HG03565 (cell line): ENCODE measurements at regions not wholly inside any gene's neighbourhood (a gene's known extent, or its start where the extent isn't known, plus 50 kb on each side); places are given as distances from the start of the nearest gene placed in this dataset.
A peak's percentile ranks its signal among the peaks of the same experiment; 100 is the strongest.

Experiments
- ATAC-seq: cut with Tn5 transposase; IDR thresholded peaks from one replicate; pipeline ENCODE4 v1.9.1; 2021; ENCODE audit warnings: mild to moderate bottlenecking, moderate library complexity; ENCODE audit not compliant: unreplicated experiment

DNA sequence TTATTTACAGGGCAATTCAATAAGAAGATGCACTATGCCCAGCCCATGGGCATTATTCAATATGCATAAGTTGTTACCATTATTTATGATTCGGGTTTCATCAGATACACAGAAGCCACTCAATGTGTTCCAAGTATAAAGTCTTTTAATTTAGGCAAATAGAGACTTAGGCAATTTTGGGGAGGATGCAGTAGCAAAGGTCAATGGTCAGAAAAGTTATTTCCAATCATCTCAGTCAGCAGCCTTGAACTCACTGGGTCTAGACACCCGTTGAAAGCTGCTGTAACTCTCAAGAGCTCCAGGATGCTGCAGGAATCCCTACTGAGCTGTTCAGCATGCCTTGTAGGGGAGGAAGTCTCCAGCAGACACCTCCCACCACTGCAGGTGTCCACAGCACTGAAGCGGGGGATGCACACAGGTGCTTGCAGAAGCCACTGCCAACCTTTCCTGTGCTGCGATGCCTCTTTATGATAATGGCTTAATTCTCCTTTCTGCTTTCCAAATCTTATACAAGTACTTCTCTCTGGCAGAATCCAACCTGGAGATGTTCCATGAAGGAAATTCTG is 155.0 kb upstream of the SUCLG2 start:
- ATAC-seq, result no peak

- ATAC-seq, result no peak
Measured at GRCh38 chr3:67808906-67809305, 154.5 kb upstream of the SUCLG2 start.

DNA sequence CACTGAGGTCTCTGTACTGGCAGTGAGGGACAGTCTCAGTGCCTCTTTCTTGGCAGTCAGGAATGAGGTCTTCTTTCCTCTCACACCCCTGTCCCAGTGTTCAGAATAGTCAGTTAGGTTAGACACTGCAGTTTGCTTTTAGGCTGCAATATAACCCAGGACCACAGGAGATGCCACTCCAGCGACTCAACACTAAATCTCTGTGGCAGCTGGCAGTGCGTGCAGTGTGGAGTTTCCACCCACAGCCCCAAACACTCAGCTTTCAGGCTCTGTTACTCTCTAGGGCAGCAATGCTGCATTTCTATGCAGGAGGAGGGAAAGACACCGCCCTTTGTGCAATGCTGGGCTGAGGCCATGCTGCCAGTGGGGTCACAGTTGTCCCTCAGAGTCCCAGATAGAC is 150.2 kb upstream of the SUCLG2 start:
- no peak for ATAC-seq

DNA sequence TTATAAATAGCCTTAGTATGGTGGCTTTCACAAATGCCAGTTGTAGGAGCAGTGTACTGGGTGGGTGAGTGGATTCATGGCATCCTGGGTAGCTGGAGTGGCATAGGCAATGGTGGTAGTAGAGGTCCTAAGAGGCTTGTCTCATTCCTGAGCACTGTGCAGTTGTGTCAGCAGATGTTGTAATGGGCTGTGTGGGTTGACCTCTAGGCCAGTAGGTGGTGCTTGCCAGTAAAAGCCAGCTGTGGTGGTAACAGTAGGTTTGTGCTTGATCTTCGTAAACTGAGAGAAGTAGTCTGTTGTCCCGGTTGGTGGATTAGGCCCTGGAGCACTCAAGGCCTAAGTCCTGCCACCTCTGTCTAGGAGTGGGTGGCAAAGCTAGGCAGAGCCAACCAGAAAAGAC is 149.7 kb upstream of the SUCLG2 start:
- ATAC-seq, result no peak

GRCh38 chr3:67798412-67798811 is 144.0 kb upstream of the SUCLG2 start:
- ATAC-seq, result no peak

DNA sequence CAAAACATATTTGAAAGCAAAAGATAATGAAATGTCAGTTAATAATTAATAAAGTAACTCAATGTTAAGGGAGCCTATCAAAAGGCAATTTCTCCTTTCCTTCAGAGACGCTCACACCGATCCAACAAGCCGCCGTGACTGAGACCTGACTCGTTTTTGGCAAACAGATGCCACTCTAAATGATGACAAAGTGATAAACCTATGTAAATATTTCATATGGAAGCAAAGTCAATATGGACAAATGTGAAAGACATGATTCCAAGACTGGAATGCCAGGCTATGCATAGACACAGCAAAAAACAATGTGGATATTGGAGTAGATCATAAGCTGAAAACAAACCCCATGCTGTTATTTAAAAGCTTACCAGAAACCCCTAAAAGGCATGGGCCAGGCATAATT is 137.2 kb upstream of the SUCLG2 start:
- ATAC-seq, result no peak

GRCh38 chr3:67790043-67790442 is 135.6 kb upstream of the SUCLG2 start:
- peak; percentile 90 for ATAC-seq

DNA sequence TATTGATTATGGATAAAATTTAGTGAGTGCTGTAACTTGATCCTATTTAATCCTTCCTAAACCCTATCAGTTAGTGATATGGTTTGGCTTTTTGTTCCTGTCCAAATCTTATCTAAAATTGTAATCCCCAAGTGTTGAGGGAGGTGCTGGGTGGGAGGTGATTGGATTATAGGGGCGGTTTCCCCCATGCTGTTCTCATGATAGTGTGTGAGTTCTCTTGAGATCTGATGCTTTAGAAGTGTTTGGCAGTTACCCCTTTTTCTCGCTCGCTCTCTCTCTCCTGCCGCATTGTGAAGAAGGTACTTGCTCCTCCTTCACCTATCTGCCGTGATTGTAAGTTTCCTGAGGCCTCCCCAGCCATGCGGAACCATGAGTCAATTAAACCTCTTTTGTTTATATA is 134.0 kb upstream of the SUCLG2 start:
- no peak for ATAC-seq

- ATAC-seq, result no peak
Measured at GRCh38 chr3:67783281-67784250, 129.2 kb upstream of the SUCLG2 start.

- ATAC-seq, result no peak
Measured at GRCh38 chr3:67781871-67782270, 127.5 kb upstream of the SUCLG2 start.

DNA sequence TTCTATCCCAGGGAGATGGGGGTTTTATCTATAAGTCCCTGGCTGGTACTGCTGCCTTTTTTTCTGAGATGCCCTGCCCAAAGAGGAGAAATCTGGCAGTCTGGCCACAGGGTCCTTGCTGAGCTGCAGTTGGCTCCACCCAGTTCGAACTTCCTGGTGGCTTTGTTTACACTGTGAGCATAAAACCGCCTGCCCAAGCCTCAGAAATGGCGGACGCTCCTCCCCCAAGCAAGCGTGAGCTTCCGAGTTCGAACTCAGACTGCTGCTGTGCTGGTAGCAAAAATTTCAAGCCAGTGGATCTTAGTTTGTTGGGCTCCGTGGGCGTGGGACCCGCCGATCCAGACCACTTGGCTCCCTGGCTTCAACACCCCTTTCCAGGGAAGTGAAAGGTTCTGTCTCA is 126.8 kb upstream of the SUCLG2 start:
- ATAC-seq, result no peak

- ATAC-seq, result no peak
Measured at GRCh38 chr3:67774676-67775075, 120.3 kb upstream of the SUCLG2 start.

GRCh38 chr3:67765575-67765974 is 111.2 kb upstream of the SUCLG2 start:
- no peak for ATAC-seq

GRCh38 chr3:67745296-67745695 is 90.9 kb upstream of the SUCLG2 start:
- ATAC-seq, result no peak

GRCh38 chr3:67744699-67745098 is 90.3 kb upstream of the SUCLG2 start:
- no peak for ATAC-seq

- no peak for ATAC-seq
Measured at GRCh38 chr3:67739851-67740250, 85.4 kb upstream of the SUCLG2 start.

DNA sequence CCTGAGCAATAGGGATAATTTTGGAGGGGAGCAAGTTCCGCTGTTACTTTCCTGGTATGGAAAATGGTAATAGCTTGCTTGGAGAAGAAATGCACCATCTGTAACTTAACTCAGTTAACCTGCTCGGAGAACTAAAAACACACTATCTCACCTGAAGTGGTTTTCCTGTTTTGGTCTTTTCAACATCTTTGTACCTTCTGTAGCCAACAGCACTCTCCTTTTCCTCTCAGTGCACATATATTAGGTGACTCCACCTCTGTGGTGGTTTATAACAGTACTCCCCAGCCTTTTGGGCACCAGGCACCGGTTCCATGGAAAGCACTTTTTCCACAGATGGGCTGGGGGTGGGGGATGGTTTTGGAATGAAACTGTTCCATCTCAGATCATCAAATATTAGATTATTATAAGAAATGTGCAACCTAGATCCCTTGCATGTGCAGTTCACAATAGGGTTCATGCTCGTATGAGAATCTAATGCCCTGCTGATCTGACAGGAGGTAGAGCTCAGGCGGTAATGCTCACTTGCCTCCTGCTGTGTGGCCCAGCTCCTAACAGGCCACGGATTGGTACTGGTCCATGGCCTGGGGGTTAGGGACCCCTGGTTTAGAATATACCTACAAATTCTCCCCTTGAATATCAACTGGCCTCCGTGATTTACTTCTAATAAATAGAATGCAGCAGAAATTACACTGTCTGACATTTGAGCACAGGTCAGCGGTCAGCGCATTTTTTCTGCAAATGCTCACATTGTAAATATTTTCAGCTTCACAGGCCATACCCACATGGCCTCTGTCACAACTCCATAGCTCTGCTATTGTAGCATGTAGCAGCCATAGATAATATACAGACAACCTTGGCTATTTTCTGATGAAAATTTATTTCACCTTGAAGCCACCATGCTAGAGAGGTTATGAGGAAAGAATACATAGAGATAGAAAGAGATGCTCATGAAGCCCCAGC is 83.8 kb upstream of the SUCLG2 start:
- ATAC-seq, result no peak

DNA sequence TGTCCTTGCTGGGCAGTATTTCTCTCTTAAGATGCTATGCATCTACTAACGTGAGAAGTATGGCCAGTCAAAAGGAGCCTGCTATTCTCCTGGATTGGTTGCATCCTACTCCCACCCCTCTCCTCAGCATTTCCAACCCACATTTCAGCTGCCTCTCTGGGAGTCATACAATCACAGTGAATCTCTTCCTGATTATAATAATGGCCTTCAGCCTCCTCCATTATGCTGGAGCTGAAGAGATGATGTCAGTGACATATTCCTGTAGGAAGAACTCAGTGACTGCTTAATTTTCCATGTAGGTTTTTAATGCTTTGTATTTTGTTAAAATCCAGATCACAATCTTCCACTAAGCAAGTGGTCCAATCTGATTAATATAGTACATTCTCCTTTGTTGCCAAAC is 82.7 kb upstream of the SUCLG2 start:
- ATAC-seq, result no peak

GRCh38 chr3:67733269-67733950 is 79.0 kb upstream of the SUCLG2 start:
- ATAC-seq, result no peak

- ATAC-seq, result no peak
Measured at GRCh38 chr3:67724434-67724833, 70.0 kb upstream of the SUCLG2 start.

- ATAC-seq, result no peak
Measured at GRCh38 chr3:67723863-67724262, 69.5 kb upstream of the SUCLG2 start.
